Hepatic stellate cell (primary cell): ENCODE measurements at regions not wholly inside any gene's neighbourhood (a gene's known extent, or its start where the extent isn't known, plus 50 kb on each side); places are given as distances from the start of the nearest gene placed in this dataset.
"Not testable (repeated sequence)": the region's sequence is repeated elsewhere in the genome, so short reads cannot be mapped to it uniquely, and the experiment has no call there.

Experiments
- DNase-seq: peaks from one replicate; pipeline ENCODE4 v3.0.0; 2011; ENCODE audit warnings: low spot score

GRCh38 chr11:90288212-90288821, 65.5 kb upstream of the CHORDC1 start:
- DNase-seq = peak; percentile 14

GRCh38 chr11:90286640-90287039, 63.8 kb upstream of the CHORDC1 start:
- DNase-seq = no peak

GRCh38 chr11:90284171-90284570, 61.3 kb upstream of the CHORDC1 start:
- DNase-seq = no peak

- DNase-seq = not testable (repeated sequence)
Observed at GRCh38 chr11:90282551-90283071, 59.8 kb upstream of the CHORDC1 start.

GRCh38 chr11:90274362-90274761, 51.5 kb upstream of the CHORDC1 start:
- no peak for DNase-seq
